22Rv1 (cell line): ENCODE measurements at regions not wholly inside any gene's neighbourhood (a gene's known extent, or its start where the extent isn't known, plus 50 kb on each side); places are given as distances from the start of the nearest gene placed in this dataset.

Source experiments
- CTCF ChIP-seq: fragments of 450-650 bp; IDR thresholded peaks from 2 replicates; pipeline ENCODE4 v1.5.1; 2017; ENCODE audit warnings: mild to moderate bottlenecking
- ZFX ChIP-seq: fragments of 450-650 bp; IDR thresholded peaks from 2 replicates; pipeline ENCODE4 v1.6.1; 2017; ENCODE audit warnings: antibody characterized with exemption, borderline replicate concordance

- TF ChIP-seq CTCF (no peak), ZFX (no peak)
Observed at GRCh38 chr13:97110936-97111335, 111.2 kb upstream of the MBNL2 start.
